Prostate gland (tissue), 2 donors: ENCODE measurements at regions not wholly inside any gene's neighbourhood (a gene's known extent, or its start where the extent isn't known, plus 50 kb on each side); places are given as distances from the start of the nearest gene placed in this dataset.

Experiments used
- CTCF ChIP-seq, 4 experiments: fragments of 200-600 bp in 2 of 4; fragments of 450-650 bp in 2 of 4; sonication (generic) in 2 of 4; IDR thresholded peaks; 1 replicate in 3 of 4; 2 replicates in 1 of 4; pipeline ENCODE4 v1.5.1; 2016 to 2019; ENCODE audit warnings: antibody characterized with exemption in 4 of 4, mild to moderate bottlenecking in 2 of 4, moderate library complexity in 2 of 4
- POLR2A ChIP-seq: fragments of 450-650 bp; IDR thresholded peaks from one replicate; pipeline ENCODE4 v1.6.1; 2016; ENCODE audit warnings: antibody characterized with exemption, mild to moderate bottlenecking

- TF ChIP-seq POLR2A (no peak), CTCF (IDR thresholded peaks at IDR 0.05) (no peak)
Measured at GRCh38 chr1:194322751-194323150, 1136.3 kb upstream of the B3GALT2 start.
